WTC11 (cell line): ENCODE measurements at regions not wholly inside any gene's neighbourhood (a gene's known extent, or its start where the extent isn't known, plus 50 kb on each side); places are given as distances from the start of the nearest gene placed in this dataset.
A peak's percentile ranks its signal among the peaks of the same experiment; 100 is the strongest.

Source experiments
- ATAC-seq: fragments of 200-7000 bp; cut with Tn5 transposase; 2 replicates; pipeline ENCODE4 v1.10.0; 2021; ENCODE audit warnings: mild to moderate bottlenecking, moderate library complexity
- CTCF ChIA-PET: fragments of 300-600 bp; sonication (Branson Sonifier 250); formaldehyde crosslinking; loops from one replicate; lab custom pipeline; 2021; ENCODE audit warnings: antibody characterized with exemption; lab: Charles Lee
- POLR2A ChIA-PET: fragments of 350-600 bp; sonication (Branson Sonifier 250); formaldehyde crosslinking; loops from one replicate; lab custom pipeline; 2021; ENCODE audit warnings: antibody characterized with exemption; lab: Charles Lee
- DNase-seq: peaks from one replicate; pipeline ENCODE4 v3.0.0; 2021; ENCODE audit warnings: low spot score
- H3K27ac Mint-ChIP-seq: 2 replicates; pipeline ENCODE4 v1.8.0; 2021; ENCODE audit warnings: mixed read lengths
- H3K27me3 Mint-ChIP-seq: 2 replicates; pipeline ENCODE4 v1.8.0; 2021; ENCODE audit warnings: low read depth, mild to moderate bottlenecking, moderate library complexity, mixed read lengths
- H3K36me3 Mint-ChIP-seq: 2 replicates; pipeline ENCODE4 v1.8.0; 2021; ENCODE audit warnings: mixed read lengths
- H3K4me1 Mint-ChIP-seq: 2 replicates; pipeline ENCODE4 v1.8.0; 2022; ENCODE audit warnings: mixed read lengths
- H3K4me3 Mint-ChIP-seq: 2 replicates; pipeline ENCODE4 v1.8.0; 2021; ENCODE audit warnings: mild to moderate bottlenecking, moderate library complexity, mixed read lengths
- H3K9me3 Mint-ChIP-seq: 2 replicates; pipeline ENCODE4 v1.8.0; 2021; ENCODE audit warnings: mixed read lengths
- ESRRA ChIP-seq: sonication (generic); formaldehyde crosslinking; IDR thresholded peaks from 2 replicates; pipeline ENCODE4 v1.8.1; 2022; ENCODE audit warnings: mild to moderate bottlenecking, missing genetic modification reagents, borderline replicate concordance
- FOXP1 ChIP-seq: sonication (generic); formaldehyde crosslinking; IDR thresholded peaks from 2 replicates; pipeline ENCODE4 v1.8.0; 2022; ENCODE audit warnings: missing genetic modification reagents, mild to moderate bottlenecking, moderate library complexity, borderline replicate concordance
- GTF2I ChIP-seq: fragments of 250-450 bp; sonication (Bioruptor Pico); conservative IDR thresholded peaks from 2 replicates; pipeline ENCODE4 v1.4.0; 2021; ENCODE audit warnings: mild to moderate bottlenecking
- IRF2 ChIP-seq: sonication (generic); formaldehyde crosslinking; IDR thresholded peaks from 2 replicates; pipeline ENCODE4 v1.8.0; 2022; ENCODE audit warnings: low read depth, missing genetic modification reagents, borderline replicate concordance
- JAZF1 ChIP-seq: fragments of 250-450 bp; sonication (Bioruptor Pico); IDR thresholded peaks from 2 replicates; pipeline ENCODE4 v1.9.0; 2021; ENCODE audit warnings: moderate library complexity, mild to moderate bottlenecking, inconsistent platforms
- NFATC4 ChIP-seq: fragments of 250-450 bp; sonication (Bioruptor Pico); IDR thresholded peaks from 2 replicates; pipeline ENCODE4 v1.9.0; 2021; ENCODE audit warnings: mild to moderate bottlenecking
- RELA ChIP-seq: sonication (generic); formaldehyde crosslinking; IDR thresholded peaks from 2 replicates; pipeline ENCODE4 v1.8.1; 2022; ENCODE audit warnings: missing genetic modification reagents, mild to moderate bottlenecking, borderline replicate concordance
- SMAD4 ChIP-seq: sonication (generic); formaldehyde crosslinking; IDR thresholded peaks from 2 replicates; pipeline ENCODE4 v1.8.0; 2022; ENCODE audit warnings: mild to moderate bottlenecking, missing genetic modification reagents
- TEAD1 ChIP-seq: sonication (generic); formaldehyde crosslinking; IDR thresholded peaks from 2 replicates; pipeline ENCODE4 v1.8.0; 2022; ENCODE audit warnings: mild to moderate bottlenecking, missing genetic modification reagents
- TP53 ChIP-seq: sonication (generic); formaldehyde crosslinking; IDR thresholded peaks from 2 replicates; pipeline ENCODE4 v1.8.1; 2023; ENCODE audit warnings: mild to moderate bottlenecking, missing genetic modification reagents
- ZNF138 ChIP-seq: sonication (generic); formaldehyde crosslinking; conservative IDR thresholded peaks from 2 replicates; pipeline ENCODE4 v1.8.1; 2022; ENCODE audit warnings: mild to moderate bottlenecking, moderate library complexity, missing genetic modification reagents
- ZNF263 ChIP-seq: sonication (generic); formaldehyde crosslinking; IDR thresholded peaks from 2 replicates; pipeline ENCODE4 v1.8.1; 2022; ENCODE audit warnings: low read depth, mild to moderate bottlenecking, moderate library complexity, missing genetic modification reagents
- ZNF416 ChIP-seq: fragments of 250-450 bp; sonication (Bioruptor Pico); IDR thresholded peaks from 2 replicates; pipeline ENCODE4 v1.9.0; 2021; ENCODE audit warnings: mild to moderate bottlenecking, inconsistent platforms
- TF ChIP-seq, protein P1 (sequence below): fragments of 250-450 bp; sonication (Bioruptor Pico); conservative IDR thresholded peaks from 2 replicates; pipeline ENCODE4 v1.9.0; 2021; ENCODE audit warnings: mild to moderate bottlenecking
- TF ChIP-seq, protein P2 (sequence below): sonication (generic); formaldehyde crosslinking; IDR thresholded peaks from 2 replicates; pipeline ENCODE4 v1.8.1; 2022; ENCODE audit warnings: missing genetic modification reagents, borderline replicate concordance
- TF ChIP-seq, protein P3 (sequence below): sonication (generic); formaldehyde crosslinking; IDR thresholded peaks from 2 replicates; pipeline ENCODE4 v1.8.1; 2023; ENCODE audit warnings: mild to moderate bottlenecking, missing genetic modification reagents, moderate library complexity
- TF ChIP-seq, protein P4 (sequence below): sonication (generic); formaldehyde crosslinking; IDR thresholded peaks from 2 replicates; pipeline ENCODE4 v1.8.1; 2022; ENCODE audit warnings: mild to moderate bottlenecking, missing genetic modification reagents, moderate library complexity, borderline replicate concordance
- TF ChIP-seq, protein P5 (sequence below): sonication (generic); formaldehyde crosslinking; IDR thresholded peaks from 2 replicates; pipeline ENCODE4 v1.8.1; 2023; ENCODE audit warnings: mild to moderate bottlenecking, missing genetic modification reagents, borderline replicate concordance
- TF ChIP-seq, protein P6 (sequence below): sonication (generic); formaldehyde crosslinking; IDR thresholded peaks from 2 replicates; pipeline ENCODE4 v1.8.1; 2023; ENCODE audit warnings: mild to moderate bottlenecking, missing genetic modification reagents

DNA sequence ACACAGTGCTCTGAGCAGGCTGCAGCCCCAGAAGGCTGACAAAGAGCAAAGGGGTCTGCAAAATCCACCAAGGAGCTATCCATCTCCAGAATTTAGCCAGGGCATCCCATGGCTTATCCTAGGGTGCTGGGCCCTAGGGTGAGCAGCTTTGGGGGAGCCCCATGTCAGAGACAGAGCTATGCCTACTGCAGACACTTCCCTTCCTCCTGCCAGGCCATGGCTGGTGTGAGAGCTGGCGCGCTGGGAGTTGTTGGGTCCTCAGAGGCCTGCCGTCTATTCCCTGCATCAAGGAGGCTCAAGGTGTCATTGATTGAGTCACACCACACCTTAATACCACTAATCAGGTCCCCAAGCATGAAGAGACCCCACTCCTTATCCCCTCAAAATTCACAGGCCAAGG lies 85.3 kb upstream of the TP53I11 start:
- no peak overlapping the region for H3K27ac Mint-ChIP-seq
- H3K27me3 Mint-ChIP-seq = peaks cover 7% of the 10 kb centered on the region
- ChIA-PET POLR2A (no interaction called here), CTCF (interaction anchor here (1.2 to 2.5 kb wide), 2 partner anchors 10 to 69 kb away, joined by 4 to 7 read pairs; no protein-coding TSS in a partner anchor)
- no peak for DNase-seq
- H3K36me3 Mint-ChIP-seq = peaks cover 13% of the 10 kb centered on the region
- TF ChIP-seq TEAD1 = no peak
- TF ChIP-seq RELA = no peak
- no peak for TF ChIP-seq NFATC4 (CRISPR knock-in tag)
- no peak for TF ChIP-seq ESRRA
- TF ChIP-seq, protein P1, sequence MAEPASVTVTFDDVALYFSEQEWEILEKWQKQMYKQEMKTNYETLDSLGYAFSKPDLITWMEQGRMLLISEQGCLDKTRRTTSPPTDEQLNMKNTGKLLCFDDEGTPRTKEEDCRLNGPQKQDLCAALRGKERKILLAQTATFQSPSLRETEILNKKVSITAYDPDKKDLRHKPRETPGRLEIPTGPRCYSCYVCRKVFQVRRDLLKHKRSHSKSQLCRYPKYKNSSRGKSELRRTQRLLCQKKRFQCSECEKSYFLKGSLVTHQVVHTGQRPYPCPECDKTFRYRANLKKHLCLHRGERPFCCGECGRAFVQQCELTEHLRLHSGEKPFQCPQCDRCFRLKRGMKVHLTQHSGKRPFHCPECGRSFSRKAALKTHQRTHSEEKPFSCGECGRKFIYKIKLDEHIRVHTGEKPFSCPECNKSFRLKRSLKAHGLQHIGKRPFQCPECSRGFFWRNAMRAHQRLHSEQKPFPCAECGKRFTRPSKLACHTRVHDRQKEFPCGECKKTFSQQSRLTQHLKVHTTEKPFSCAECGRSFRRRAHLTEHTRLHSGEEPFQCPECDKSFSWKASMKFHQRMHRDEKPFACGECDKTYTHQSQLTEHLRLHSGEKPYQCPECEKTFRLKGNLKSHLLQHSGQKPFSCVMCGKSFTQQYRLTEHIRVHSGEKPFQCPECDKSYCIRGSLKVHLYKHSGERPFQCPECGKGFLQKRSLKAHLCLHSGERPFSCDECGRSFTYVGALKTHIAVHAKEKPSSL = no peak
- no peak for TF ChIP-seq ZNF416 (CRISPR knock-in tag)
- TF ChIP-seq TP53 = no peak
- TF ChIP-seq SMAD4 (CRISPR knock-in tag) = no peak
- no peak for TF ChIP-seq ZNF263 (CRISPR knock-in tag)
- TF ChIP-seq, protein P2, sequence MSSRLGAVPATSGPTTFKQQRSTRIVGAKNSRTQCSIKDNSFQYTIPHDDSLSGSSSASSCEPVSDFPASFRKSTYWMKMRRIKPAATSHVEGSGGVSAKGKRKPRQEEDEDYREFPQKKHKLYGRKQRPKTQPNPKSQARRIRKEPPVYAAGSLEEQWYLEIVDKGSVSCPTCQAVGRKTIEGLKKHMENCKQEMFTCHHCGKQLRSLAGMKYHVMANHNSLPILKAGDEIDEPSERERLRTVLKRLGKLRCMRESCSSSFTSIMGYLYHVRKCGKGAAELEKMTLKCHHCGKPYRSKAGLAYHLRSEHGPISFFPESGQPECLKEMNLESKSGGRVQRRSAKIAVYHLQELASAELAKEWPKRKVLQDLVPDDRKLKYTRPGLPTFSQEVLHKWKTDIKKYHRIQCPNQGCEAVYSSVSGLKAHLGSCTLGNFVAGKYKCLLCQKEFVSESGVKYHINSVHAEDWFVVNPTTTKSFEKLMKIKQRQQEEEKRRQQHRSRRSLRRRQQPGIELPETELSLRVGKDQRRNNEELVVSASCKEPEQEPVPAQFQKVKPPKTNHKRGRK (CRISPR knock-in tag) = no peak
- TF ChIP-seq GTF2I (CRISPR knock-in tag) = no peak
- TF ChIP-seq FOXP1 (CRISPR knock-in tag) = no peak
- peaks cover 24% of the 10 kb centered on the region for H3K9me3 Mint-ChIP-seq
- ATAC-seq = no peak
- no peaks in the 10 kb centered on the region for H3K4me1 Mint-ChIP-seq
- no peak overlapping the region for H3K4me3 Mint-ChIP-seq

DNA sequence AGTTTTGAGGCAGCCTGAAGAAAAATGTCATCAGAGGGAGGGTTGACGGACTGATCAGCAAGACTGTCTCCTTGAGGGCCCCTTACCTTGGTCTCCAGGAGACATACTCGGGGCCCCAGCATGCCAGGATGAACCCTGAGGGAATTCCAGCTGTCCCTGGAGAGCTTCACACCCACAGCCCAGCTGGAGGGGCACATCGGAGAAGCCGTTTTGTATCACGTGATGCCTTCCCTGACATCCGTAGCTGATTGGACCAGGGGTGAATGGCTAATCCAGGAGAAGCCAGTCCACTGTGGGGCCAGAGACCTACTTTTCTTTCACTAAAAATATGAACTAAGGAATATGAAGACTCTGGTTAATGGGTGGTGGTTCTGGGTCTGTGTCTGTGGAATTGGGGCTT lies 86.0 kb upstream of the TP53I11 start:
- Mint-ChIP-seq H3K4me1 (no peaks in the 10 kb centered on the region), H3K27me3 (peaks cover 7% of the 10 kb centered on the region), H3K27ac (no peak overlapping the region), H3K9me3 (peaks cover 22% of the 10 kb centered on the region), H3K4me3 (no peak overlapping the region), H3K36me3 (peaks cover 13% of the 10 kb centered on the region)
- no peak for ATAC-seq
- DNase-seq = no peak
- ChIA-PET POLR2A (no interaction called here), CTCF (interaction anchor here (1.2 to 2.5 kb wide), 2 partner anchors 11 to 69 kb away, joined by 4 to 7 read pairs; no protein-coding TSS in a partner anchor)
- no peak for TF ChIP-seq ZNF138 (CRISPR knock-in tag)
- TF ChIP-seq, protein P3, sequence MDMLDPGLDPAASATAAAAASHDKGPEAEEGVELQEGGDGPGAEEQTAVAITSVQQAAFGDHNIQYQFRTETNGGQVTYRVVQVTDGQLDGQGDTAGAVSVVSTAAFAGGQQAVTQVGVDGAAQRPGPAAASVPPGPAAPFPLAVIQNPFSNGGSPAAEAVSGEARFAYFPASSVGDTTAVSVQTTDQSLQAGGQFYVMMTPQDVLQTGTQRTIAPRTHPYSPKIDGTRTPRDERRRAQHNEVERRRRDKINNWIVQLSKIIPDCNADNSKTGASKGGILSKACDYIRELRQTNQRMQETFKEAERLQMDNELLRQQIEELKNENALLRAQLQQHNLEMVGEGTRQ (CRISPR knock-in tag) = peak; percentile 41; the same call in 1 of the 2 replicates

DNA sequence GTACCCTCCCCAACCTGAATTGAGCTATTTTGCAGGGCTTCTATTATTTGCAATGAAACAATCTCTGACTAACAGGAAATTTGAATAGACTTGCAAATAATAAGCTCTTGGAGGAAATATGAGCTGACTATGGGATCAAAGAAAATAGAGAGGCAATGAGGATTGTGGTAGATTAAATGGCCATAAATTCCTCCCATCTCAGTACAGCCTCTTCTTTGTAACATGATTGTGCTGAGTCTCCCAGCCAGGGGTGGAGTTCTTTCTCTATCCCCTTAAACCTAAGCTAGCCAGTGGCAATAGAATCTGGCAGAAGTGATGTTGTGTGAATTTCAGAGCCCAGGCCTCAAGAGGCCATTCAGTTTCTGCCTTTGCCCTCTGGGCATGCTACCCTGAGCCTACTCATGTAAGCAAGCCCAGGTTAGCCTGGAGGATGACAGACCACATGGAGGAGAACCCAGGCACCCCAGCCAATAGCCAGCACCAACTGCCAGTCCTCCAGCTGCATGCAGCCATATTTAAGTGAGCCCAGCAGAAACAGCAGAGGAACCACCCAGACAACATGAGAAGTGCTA lies 86.8 kb upstream of the TP53I11 start:
- ATAC-seq (no peak), DNase-seq (no peak)
- Mint-ChIP-seq H3K36me3 (peaks cover 13% of the 10 kb centered on the region), H3K27me3 (peaks cover 7% of the 10 kb centered on the region), H3K9me3 (peaks cover 20% of the 10 kb centered on the region), H3K4me3 (no peak overlapping the region), H3K27ac (no peak overlapping the region), H3K4me1 (no peaks in the 10 kb centered on the region)
- ChIA-PET CTCF (interaction anchor here (1.5 to 2.5 kb wide), 3 partner anchors 12 to 68 kb away, joined by 3 to 7 read pairs (median 5); no protein-coding TSS in a partner anchor), POLR2A (no interaction called here)
- TF ChIP-seq IRF2 (CRISPR knock-in tag) (no peak), SMAD4 (CRISPR knock-in tag) (no peak), JAZF1 (no peak), ZNF263 (CRISPR knock-in tag) (no peak)
- TF ChIP-seq, protein P4, sequence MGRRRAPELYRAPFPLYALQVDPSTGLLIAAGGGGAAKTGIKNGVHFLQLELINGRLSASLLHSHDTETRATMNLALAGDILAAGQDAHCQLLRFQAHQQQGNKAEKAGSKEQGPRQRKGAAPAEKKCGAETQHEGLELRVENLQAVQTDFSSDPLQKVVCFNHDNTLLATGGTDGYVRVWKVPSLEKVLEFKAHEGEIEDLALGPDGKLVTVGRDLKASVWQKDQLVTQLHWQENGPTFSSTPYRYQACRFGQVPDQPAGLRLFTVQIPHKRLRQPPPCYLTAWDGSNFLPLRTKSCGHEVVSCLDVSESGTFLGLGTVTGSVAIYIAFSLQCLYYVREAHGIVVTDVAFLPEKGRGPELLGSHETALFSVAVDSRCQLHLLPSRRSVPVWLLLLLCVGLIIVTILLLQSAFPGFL (CRISPR knock-in tag) = no peak
- TF ChIP-seq, protein P5, sequence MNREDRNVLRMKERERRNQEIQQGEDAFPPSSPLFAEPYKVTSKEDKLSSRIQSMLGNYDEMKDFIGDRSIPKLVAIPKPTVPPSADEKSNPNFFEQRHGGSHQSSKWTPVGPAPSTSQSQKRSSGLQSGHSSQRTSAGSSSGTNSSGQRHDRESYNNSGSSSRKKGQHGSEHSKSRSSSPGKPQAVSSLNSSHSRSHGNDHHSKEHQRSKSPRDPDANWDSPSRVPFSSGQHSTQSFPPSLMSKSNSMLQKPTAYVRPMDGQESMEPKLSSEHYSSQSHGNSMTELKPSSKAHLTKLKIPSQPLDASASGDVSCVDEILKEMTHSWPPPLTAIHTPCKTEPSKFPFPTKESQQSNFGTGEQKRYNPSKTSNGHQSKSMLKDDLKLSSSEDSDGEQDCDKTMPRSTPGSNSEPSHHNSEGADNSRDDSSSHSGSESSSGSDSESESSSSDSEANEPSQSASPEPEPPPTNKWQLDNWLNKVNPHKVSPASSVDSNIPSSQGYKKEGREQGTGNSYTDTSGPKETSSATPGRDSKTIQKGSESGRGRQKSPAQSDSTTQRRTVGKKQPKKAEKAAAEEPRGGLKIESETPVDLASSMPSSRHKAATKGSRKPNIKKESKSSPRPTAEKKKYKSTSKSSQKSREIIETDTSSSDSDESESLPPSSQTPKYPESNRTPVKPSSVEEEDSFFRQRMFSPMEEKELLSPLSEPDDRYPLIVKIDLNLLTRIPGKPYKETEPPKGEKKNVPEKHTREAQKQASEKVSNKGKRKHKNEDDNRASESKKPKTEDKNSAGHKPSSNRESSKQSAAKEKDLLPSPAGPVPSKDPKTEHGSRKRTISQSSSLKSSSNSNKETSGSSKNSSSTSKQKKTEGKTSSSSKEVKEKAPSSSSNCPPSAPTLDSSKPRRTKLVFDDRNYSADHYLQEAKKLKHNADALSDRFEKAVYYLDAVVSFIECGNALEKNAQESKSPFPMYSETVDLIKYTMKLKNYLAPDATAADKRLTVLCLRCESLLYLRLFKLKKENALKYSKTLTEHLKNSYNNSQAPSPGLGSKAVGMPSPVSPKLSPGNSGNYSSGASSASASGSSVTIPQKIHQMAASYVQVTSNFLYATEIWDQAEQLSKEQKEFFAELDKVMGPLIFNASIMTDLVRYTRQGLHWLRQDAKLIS (CRISPR knock-in tag) = no peak
- TF ChIP-seq, protein P6, sequence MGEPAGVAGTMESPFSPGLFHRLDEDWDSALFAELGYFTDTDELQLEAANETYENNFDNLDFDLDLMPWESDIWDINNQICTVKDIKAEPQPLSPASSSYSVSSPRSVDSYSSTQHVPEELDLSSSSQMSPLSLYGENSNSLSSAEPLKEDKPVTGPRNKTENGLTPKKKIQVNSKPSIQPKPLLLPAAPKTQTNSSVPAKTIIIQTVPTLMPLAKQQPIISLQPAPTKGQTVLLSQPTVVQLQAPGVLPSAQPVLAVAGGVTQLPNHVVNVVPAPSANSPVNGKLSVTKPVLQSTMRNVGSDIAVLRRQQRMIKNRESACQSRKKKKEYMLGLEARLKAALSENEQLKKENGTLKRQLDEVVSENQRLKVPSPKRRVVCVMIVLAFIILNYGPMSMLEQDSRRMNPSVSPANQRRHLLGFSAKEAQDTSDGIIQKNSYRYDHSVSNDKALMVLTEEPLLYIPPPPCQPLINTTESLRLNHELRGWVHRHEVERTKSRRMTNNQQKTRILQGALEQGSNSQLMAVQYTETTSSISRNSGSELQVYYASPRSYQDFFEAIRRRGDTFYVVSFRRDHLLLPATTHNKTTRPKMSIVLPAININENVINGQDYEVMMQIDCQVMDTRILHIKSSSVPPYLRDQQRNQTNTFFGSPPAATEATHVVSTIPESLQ (CRISPR knock-in tag) = no peak
